GM12891 (cell line): ENCODE measurements at regions not wholly inside any gene's neighbourhood (a gene's known extent, or its start where the extent isn't known, plus 50 kb on each side); places are given as distances from the start of the nearest gene placed in this dataset.

Experiments used
- DNase-seq: peaks from one replicate; pipeline ENCODE4 v3.0.0; 2011; ENCODE audit warnings: low spot score; ENCODE audit not compliant: insufficient read length
- FAIRE-seq: peaks from 2 replicates; lab custom pipeline; 2011; peaks lifted over from hg19 to GRCh38; lab: Jason Lieb, UNC
- PAX5 ChIP-seq: IDR thresholded peaks from 2 replicates; pipeline ENCODE4 v1.6.1; 2011; ENCODE audit warnings: low read length, moderate library complexity, mild to moderate bottlenecking; ENCODE audit not compliant: insufficient read depth, severe bottlenecking
- POLR2A ChIP-seq: IDR thresholded peaks from 2 replicates; pipeline ENCODE4 v1.6.1; 2011; ENCODE audit warnings: low read depth, low read length, control low read depth
- POLR2AphosphoS5 ChIP-seq: IDR thresholded peaks from 2 replicates; pipeline ENCODE4 v1.6.1; 2011; ENCODE audit warnings: low read depth, low read length, control low read depth
- POU2F2 ChIP-seq: IDR thresholded peaks from 2 replicates; pipeline ENCODE4 v1.6.1; 2011; ENCODE audit warnings: low read depth, mild to moderate bottlenecking, control low read depth, low read length, moderate library complexity
- SPI1 ChIP-seq: IDR thresholded peaks from 2 replicates; pipeline ENCODE4 v1.6.1; 2011; ENCODE audit warnings: low read depth, low read length, control low read depth
- TAF1 ChIP-seq: IDR thresholded peaks from 2 replicates; pipeline ENCODE4 v1.6.1; 2011; ENCODE audit warnings: low read depth, low read length, control low read depth

DNA sequence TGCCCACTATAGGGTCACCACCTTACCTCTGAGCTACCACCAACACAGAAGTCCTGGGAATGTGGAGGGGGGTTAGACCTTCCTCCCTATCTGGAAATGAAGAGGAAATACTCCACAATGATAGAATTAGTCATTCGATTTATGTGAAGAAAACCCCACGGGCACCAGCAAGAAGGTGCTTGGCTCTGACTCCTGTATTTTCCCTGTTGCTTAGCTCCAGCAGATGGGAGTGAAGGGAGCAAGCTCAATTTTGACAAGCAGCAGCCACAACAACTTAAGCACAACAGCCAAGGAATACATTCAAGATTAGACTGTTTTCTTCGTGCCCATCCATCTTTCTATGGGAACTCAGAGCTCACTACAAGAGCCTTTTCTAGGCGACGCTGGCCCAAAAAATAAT, 191.7 kb downstream of the SPTSSA start:
- TF ChIP-seq PAX5 = no peak
- TF ChIP-seq POU2F2 = no peak
- TF ChIP-seq POLR2AphosphoS5 = no peak
- no peak for TF ChIP-seq SPI1
- TF ChIP-seq TAF1 = no peak
- no peak for TF ChIP-seq POLR2A
- DNase-seq = no peak
- no peak for FAIRE-seq

GRCh38 chr14:34266344-34266743, 195.7 kb downstream of the SPTSSA start:
- no peak for DNase-seq
- FAIRE-seq = no peak
- TF ChIP-seq SPI1 (no peak), PAX5 (no peak), TAF1 (no peak), POU2F2 (no peak)

GRCh38 chr14:34262127-34262910, 199.7 kb downstream of the SPTSSA start:
- no peak for TF ChIP-seq POLR2A
- TF ChIP-seq SPI1 = no peak
- TF ChIP-seq TAF1 = no peak
- no peak for TF ChIP-seq POU2F2
- no peak for TF ChIP-seq POLR2AphosphoS5
- TF ChIP-seq PAX5 = no peak
- DNase-seq (no peak), FAIRE-seq (no peak)

- no peak for FAIRE-seq
Measured at GRCh38 chr14:34259996-34260395, 202.0 kb downstream of the SPTSSA start.

DNA sequence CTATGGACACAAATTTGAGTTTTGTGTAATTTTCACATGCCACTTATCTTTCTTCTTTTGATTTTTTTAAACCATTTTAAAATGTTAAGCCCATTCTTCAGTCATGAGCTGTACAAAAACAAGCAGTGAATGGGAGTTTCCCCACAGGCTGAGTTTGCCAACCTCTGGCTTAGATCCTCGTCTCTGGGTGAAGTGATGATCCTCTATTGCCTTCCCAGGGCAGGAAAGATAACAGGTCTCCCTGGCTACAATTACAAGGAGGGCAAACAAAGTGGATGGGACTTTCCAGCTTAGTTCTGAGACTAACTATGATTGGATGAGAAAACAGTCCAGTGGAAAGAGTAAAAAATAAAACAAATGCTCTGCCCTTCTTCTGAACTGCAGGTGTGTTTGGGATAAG, 203.7 kb downstream of the SPTSSA start:
- FAIRE-seq = no peak
- no peak for TF ChIP-seq PAX5
- TF ChIP-seq POU2F2 = no peak
- DNase-seq = no peak

More at GRCh38 chr14:34259996-34260395, 202.0 kb downstream of the SPTSSA start:
- TF ChIP-seq POLR2A (no peak), POLR2AphosphoS5 (no peak), POU2F2 (no peak), SPI1 (no peak), TAF1 (no peak)
- no peak for DNase-seq

GRCh38 chr14:34257505-34257904, 204.5 kb downstream of the SPTSSA start:
- DNase-seq (no peak), FAIRE-seq (no peak)
- TF ChIP-seq POLR2A = no peak
- no peak for TF ChIP-seq SPI1
- no peak for TF ChIP-seq POLR2AphosphoS5
- TF ChIP-seq PAX5 = no peak
- TF ChIP-seq TAF1 = no peak
- TF ChIP-seq POU2F2 = no peak

- no peak for DNase-seq
- no peak for FAIRE-seq
Measured at GRCh38 chr14:34256223-34256622, 205.8 kb downstream of the SPTSSA start.

GRCh38 chr14:34254571-34254970, 207.5 kb downstream of the SPTSSA start:
- TF ChIP-seq POLR2A (no peak), POLR2AphosphoS5 (no peak)

More at GRCh38 chr14:34256223-34256622, 205.8 kb downstream of the SPTSSA start:
- TF ChIP-seq POLR2AphosphoS5 (no peak), SPI1 (no peak), PAX5 (no peak), TAF1 (no peak), POLR2A (no peak), POU2F2 (no peak)

DNA sequence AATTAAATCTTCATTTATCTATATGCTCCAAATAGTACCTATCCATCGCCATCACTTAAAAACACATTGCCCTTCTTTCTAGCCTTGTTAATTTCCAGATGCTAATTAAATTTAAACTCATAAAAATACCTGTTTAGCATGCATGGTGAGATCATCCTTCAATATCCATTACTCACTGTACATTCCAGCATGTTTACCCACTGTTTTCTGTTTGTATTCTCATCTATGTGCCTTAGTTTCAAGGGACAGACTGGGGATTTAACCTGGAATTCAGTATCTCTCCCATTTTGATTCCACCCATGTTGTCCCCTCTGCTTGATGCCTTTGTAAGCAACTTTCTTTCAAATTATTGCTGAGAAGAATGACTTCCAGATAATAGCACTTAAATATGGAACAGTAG, 208.0 kb downstream of the SPTSSA start:
- DNase-seq (no peak), FAIRE-seq (no peak)
- no peak for TF ChIP-seq SPI1
- no peak for TF ChIP-seq POU2F2
- TF ChIP-seq PAX5 = no peak
- no peak for TF ChIP-seq POLR2AphosphoS5
- no peak for TF ChIP-seq TAF1
- no peak for TF ChIP-seq POLR2A

More at GRCh38 chr14:34254571-34254970, 207.5 kb downstream of the SPTSSA start:
- DNase-seq (no peak), FAIRE-seq (no peak)

- TF ChIP-seq POLR2AphosphoS5 (no peak), POLR2A (no peak), TAF1 (no peak), POU2F2 (no peak), PAX5 (no peak), SPI1 (no peak)
- FAIRE-seq = no peak
- DNase-seq = no peak
Measured at GRCh38 chr14:34252227-34252626, 209.8 kb downstream of the SPTSSA start.
